ENCODE measurements at regions not wholly inside any gene's neighbourhood (a gene's known extent, or its start where the extent isn't known, plus 50 kb on each side); places are given as distances from the start of the nearest gene placed in this dataset.

- no peak for DNase-seq (ENCODE audit: low spot score)
- TF ChIP-seq CTCF (IDR thresholded peaks at IDR 0.05; ENCODE audit: extremely low read depth, missing control alignments): no peak
These were observed 114.3 kb upstream of the PUM3 start for GRCh38 chr9:2958219-2958618.

GRCh38 chr9:2957656-2958200, 113.8 kb upstream of the PUM3 start:
- TF ChIP-seq CTCF (IDR thresholded peaks at IDR 0.05; ENCODE audit: extremely low read depth, missing control alignments): no peak
- DNase-seq (ENCODE audit: low spot score): no peak

- TF ChIP-seq CTCF (IDR thresholded peaks at IDR 0.05; ENCODE audit: extremely low read depth, missing control alignments): no peak
- DNase-seq (ENCODE audit: low spot score): no peak
These were observed 111.7 kb upstream of the PUM3 start for GRCh38 chr9:2955575-2955974.

GRCh38 chr9:2939368-2939767, 95.5 kb upstream of the PUM3 start:
- no peak for DNase-seq (ENCODE audit: low spot score)
- no peak for TF ChIP-seq CTCF (IDR thresholded peaks at IDR 0.05; ENCODE audit: extremely low read depth, missing control alignments)

- no peak for DNase-seq (ENCODE audit: low spot score)
- TF ChIP-seq CTCF (IDR thresholded peaks at IDR 0.05; ENCODE audit: extremely low read depth, missing control alignments): no peak
These were observed 92.3 kb upstream of the PUM3 start for GRCh38 chr9:2936221-2936620.

- TF ChIP-seq CTCF (IDR thresholded peaks at IDR 0.05; ENCODE audit: extremely low read depth, missing control alignments): no peak
- DNase-seq (ENCODE audit: low spot score): no peak
These were observed 91.0 kb upstream of the PUM3 start for GRCh38 chr9:2934883-2935282.

- no peak for TF ChIP-seq CTCF (IDR thresholded peaks at IDR 0.05; ENCODE audit: extremely low read depth, missing control alignments)
- no peak for DNase-seq (ENCODE audit: low spot score)
These were observed 90.4 kb upstream of the PUM3 start for GRCh38 chr9:2934241-2934650.
